ENCODE measurements at regions not wholly inside any gene's neighbourhood (a gene's known extent, or its start where the extent isn't known, plus 50 kb on each side); places are given as distances from the start of the nearest gene placed in this dataset.

DNA sequence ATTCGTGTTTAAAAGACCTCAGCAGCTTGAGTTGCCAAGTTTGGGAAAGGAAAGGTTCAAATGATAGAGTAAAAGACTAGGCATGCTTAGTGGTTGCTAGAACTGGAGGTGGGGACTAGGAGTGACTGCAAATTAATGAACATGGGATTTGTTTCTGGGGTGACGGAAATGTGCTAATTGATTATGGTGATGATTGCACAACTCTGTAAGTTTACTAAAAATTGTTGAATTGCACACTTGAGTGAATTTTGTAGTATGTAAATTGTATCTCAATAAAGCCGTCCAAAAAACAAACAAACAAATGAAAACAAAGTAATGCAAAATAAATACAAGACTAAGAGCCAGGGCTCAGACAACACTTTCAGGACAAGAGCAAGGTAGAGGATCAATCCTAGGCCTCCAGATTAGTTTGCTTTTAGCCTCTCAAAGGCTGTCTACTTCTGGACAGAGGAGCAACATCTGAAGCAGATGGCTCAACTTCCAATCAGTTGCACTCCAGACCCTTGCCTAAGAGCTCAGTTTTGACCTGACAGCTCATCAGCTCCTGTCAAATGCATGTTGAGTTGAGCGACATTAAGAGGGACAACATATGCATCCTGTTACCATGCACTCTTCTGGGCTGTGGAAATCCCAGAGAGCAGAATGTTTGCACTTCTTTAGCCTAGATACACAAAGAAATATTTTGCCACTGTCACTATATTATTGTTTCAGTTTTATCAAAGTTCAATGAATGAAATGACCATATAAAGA, 111.2 kb upstream of the ASIC2 start:
- DNase-seq (ENCODE audit: low spot score), result no peak

GRCh38 chr17:33416131-33416530, 123.0 kb upstream of the ASIC2 start:
- DNase-seq (ENCODE audit: low spot score), result no peak

GRCh38 chr17:33421933-33422332, 128.8 kb upstream of the ASIC2 start:
- DNase-seq (ENCODE audit: low spot score), result no peak

- no peak for DNase-seq (ENCODE audit: low spot score)
Measured at GRCh38 chr17:33433581-33433980, 140.5 kb upstream of the ASIC2 start.

- no peak for DNase-seq (ENCODE audit: low spot score)
Measured at GRCh38 chr17:33434841-33435240, 141.7 kb upstream of the ASIC2 start.

DNA sequence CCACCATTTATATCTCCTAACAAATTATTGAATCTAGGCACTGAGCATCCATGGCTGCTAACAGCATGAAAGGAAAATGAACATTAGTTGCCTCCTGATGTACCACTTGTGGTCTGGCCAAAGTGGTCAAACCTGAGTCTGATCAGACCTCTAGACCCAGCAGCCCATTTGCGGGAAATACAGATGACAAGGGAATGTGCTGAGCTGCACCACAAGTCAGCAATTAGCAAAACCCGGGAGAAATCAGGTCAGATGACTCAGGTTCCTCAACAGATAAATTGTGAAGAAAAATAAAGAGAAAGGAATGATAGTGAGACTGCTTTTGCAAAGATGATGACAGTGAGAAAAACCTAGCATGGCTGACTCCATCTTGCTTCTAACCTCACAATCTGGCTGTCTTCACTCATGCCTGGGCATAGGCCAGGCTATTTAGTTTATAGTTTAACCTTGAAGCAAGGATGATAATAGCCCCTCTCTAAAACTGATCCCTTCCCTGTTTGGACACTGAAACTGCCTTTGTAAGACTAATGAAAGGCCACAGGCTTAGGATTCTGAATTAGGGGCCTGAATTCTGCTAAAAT, 142.7 kb upstream of the ASIC2 start:
- DNase-seq (ENCODE audit: low spot score), result no peak

- DNase-seq (ENCODE audit: low spot score), result no peak
Measured at GRCh38 chr17:33436321-33436720, 143.2 kb upstream of the ASIC2 start.

DNA sequence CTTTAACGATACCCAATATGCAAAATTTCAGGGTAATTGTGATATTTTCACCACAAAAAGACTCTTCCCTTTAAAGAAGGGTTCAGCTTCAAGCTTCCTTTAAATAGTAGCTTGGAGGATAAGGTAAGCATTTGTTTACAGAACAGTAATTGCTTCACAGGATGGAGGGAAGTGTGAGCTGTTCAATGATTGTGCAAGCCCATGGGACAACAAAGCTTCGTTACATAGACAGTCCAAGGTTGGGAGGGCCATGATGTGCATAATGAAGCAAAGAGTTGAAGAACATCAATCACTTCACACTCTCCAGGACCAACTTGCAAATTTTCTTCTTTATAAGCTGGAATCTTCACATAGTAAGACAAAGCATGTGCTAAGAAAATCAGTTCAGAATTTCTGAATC, 145.0 kb upstream of the ASIC2 start:
- DNase-seq (ENCODE audit: low spot score), result no peak

GRCh38 chr17:33438578-33438977, 145.5 kb upstream of the ASIC2 start:
- DNase-seq (ENCODE audit: low spot score), result no peak

- DNase-seq (ENCODE audit: low spot score), result no peak
Measured at GRCh38 chr17:33442320-33442719, 149.2 kb upstream of the ASIC2 start.

- DNase-seq (ENCODE audit: low spot score), result no peak
Measured at GRCh38 chr17:33444731-33445130, 151.6 kb upstream of the ASIC2 start.

- DNase-seq (ENCODE audit: low spot score), result no peak
Measured at GRCh38 chr17:33447090-33447489, 154.0 kb upstream of the ASIC2 start.

DNA sequence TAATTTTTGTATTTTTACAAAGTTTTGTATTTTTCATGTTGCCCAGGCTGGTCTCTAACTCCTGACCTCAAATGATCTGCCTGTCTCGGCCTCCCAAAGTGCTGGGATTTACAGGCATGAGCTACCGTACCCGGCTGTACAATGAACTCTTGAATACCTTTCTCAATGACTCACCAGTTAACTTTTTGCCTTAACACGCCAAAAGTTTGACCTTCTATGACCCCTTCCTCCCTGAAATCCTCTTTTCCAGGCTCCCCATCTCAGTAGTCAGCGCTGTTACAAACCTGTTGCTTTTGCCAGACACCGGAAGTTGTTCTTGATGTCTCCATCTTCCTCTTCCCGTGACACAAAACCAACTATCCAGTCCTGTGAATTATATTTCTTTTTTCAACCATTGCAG, 158.1 kb upstream of the ASIC2 start:
- DNase-seq (ENCODE audit: low spot score), result no peak

GRCh38 chr17:33457477-33457876, 164.4 kb upstream of the ASIC2 start:
- no peak for DNase-seq (ENCODE audit: low spot score)

GRCh38 chr17:33459078-33459940, 166.2 kb upstream of the ASIC2 start:
- DNase-seq (ENCODE audit: low spot score), result no peak

DNA sequence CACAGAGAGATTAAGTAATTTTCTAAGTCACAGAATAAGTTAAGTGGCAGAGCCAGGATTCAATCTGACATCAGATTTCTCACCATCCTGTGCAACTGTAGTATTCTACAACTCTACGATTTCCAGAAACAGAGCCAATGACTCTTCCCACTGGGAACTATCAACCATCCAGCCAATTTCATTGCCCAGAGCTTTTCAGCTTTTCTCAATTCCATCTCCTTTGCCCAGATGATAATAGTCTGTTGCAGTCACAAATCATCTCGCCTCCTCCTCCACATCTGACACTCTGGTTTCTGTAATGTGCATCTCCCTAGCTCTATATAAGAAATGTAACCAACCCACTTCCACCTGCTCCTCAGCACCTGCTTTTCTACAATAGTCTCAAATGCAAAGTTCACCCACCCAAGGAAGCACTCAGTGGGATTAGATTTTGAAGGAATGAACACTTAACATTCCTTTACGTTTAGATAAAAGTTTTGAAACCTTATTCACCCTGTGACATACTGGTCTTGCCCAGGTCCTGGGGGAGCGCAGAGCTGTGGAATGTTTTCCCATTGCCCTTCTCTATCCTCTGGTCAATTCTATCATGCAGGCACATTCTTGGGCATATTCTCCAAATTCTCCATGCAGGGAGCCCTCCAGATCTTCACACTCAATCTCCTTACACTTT, 167.8 kb upstream of the ASIC2 start:
- DNase-seq (ENCODE audit: low spot score), result no peak

DNA sequence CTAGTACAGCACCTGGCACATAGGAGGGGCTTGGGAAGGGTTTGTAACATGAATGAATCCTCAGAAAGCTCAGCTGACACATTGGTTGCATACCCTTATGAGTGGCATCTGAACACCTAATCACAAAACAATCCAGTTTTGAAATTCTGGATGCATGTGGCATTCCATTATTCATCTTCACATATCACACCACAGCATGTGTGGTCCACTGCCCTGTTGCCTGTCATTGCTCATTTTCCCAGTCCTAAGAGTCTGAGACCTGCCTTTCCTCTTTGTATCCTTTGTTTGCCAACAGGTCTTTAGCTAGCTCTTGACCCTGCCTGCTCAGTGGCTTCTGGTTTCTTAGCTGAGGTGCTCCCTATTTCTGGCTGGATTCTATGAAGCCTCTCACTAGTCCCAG, 170.8 kb upstream of the ASIC2 start:
- no peak for DNase-seq (ENCODE audit: low spot score)

DNA sequence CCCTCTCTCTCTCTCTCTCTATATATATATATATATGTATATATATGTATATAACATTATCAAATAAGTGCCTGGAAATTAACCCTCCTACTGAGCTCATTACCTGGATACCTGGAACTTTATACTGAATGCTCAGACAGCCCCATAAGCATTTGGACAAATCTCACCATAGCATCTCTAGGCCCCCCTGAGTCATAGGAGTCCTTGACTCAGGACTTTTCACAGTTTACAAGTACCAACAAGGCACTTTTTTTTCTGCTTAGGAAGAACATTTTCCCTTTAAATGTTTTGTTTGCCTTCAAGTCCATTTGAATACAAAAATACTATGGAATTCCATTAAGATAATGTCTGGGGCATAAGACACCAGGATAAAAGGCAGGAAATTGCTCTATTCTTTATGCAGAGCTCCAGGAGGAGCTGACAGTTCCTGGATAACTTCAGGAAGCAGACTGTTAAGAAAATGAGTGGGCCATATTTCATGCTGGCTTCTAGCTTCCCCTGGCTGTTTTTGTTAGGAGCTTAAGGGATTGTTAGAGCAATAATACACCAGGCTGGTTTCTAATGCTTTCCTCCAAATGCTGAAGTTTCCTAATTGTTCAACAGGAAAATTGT, 171.7 kb upstream of the ASIC2 start:
- no peak for DNase-seq (ENCODE audit: low spot score)

DNA sequence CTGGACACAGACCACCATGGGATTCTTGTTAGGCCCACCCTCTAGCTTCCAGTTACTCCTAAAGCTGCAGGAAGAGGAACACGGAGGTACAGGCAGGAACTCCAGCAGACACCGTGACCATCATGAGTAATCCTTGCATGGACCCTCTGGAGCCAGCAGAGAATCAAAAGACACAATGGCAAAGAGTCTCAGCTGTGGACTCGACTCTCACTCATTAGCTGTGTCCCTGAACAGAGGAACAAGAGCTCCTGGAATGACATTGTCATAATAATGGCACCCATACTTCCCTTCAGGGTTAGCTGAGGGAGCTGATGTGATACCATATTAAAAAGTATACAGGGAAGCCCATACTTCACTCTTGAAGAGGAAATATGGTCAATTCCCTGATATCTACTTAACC, 176.3 kb upstream of the ASIC2 start:
- DNase-seq (ENCODE audit: low spot score), result no peak

DNA sequence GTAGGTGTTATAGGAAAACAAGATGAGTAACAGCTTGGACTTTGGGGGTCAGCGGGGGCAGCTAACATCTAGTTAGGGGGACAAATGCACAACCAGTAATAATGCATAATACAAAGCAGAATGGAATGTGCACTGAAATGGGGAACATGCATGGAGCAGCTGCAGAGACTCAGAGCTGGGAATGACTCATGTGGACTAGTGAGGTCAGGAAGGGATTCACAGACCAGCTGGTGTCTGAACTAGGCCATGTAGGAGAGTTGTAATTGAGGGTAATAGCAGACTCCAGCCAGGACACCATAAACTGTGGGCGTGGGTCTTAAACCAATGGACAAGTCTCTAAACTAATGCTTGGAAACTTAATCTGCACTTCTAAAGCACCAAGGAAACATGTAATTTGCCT, 176.8 kb upstream of the ASIC2 start:
- DNase-seq (ENCODE audit: low spot score), result no peak

DNA sequence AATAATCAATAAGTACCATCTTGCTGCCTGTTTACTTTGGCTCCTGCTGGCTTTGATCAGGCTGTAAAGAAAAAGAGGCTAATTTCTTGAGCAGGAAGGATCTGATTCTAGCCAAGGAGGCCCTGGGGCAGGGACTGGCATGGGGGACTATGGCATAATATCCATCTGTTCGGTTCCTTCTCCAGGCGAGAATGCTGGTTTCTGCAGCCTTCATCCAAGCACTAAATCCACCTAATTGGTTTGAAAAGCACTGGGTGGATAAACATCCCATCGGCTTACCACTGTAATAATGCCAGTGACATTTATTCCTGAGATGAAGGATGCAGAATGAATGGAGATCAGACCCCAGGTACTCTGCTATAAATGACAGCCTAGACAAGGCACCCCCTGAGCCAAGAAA, 180.0 kb upstream of the ASIC2 start:
- DNase-seq (ENCODE audit: low spot score), result no peak

GRCh38 chr17:33474789-33475188, 181.7 kb upstream of the ASIC2 start:
- no peak for DNase-seq (ENCODE audit: low spot score)
